ENCODE measurements at regions not wholly inside any gene's neighbourhood (a gene's known extent, or its start where the extent isn't known, plus 50 kb on each side); places are given as distances from the start of the nearest gene placed in this dataset.
"Not testable (repeated sequence)": the region's sequence is repeated elsewhere in the genome, so short reads cannot be mapped to it uniquely, and the experiment has no call there.

GRCh38 chr12:89155826-89156225, 196.5 kb downstream of the DUSP6 start:
- no peak for DNase-seq (ENCODE audit: low read depth in 2 of 2)

GRCh38 chr12:89154743-89155499, 197.4 kb downstream of the DUSP6 start:
- DNase-seq (ENCODE audit: low read depth in 2 of 2) = no peak

GRCh38 chr12:89153341-89153740, 199.0 kb downstream of the DUSP6 start:
- DNase-seq (ENCODE audit: low read depth in 2 of 2) = no peak

- no peak for DNase-seq (ENCODE audit: low read depth in 2 of 2)
Measured at GRCh38 chr12:89151536-89151935, 200.8 kb downstream of the DUSP6 start.

- DNase-seq (ENCODE audit: low read depth in 2 of 2) = not testable (repeated sequence)
Measured at GRCh38 chr12:89150789-89151188, 201.5 kb downstream of the DUSP6 start.

- DNase-seq (ENCODE audit: low read depth in 2 of 2) = no peak
Measured at GRCh38 chr12:89140602-89141238, 211.6 kb downstream of the DUSP6 start.

GRCh38 chr12:89140141-89140540, 212.2 kb downstream of the DUSP6 start:
- no peak for DNase-seq (ENCODE audit: low read depth in 2 of 2)

GRCh38 chr12:89139390-89139789, 212.9 kb downstream of the DUSP6 start:
- no peak for DNase-seq (ENCODE audit: low read depth in 2 of 2)

- DNase-seq (ENCODE audit: low read depth in 2 of 2) = peak in 1 of 2 donors; percentile 2
Measured at GRCh38 chr12:89138048-89138852, 214.1 kb downstream of the DUSP6 start.

- no peak for DNase-seq (ENCODE audit: low read depth in 2 of 2)
Measured at GRCh38 chr12:89135976-89136634, 216.2 kb downstream of the DUSP6 start.

- DNase-seq (ENCODE audit: low read depth in 2 of 2) = no peak
Measured at GRCh38 chr12:89134213-89134770, 218.0 kb downstream of the DUSP6 start.

- no peak for DNase-seq (ENCODE audit: low read depth in 2 of 2)
Measured at GRCh38 chr12:89129167-89129870, 223.0 kb downstream of the DUSP6 start.

GRCh38 chr12:89126712-89127111, 225.6 kb downstream of the DUSP6 start:
- DNase-seq (ENCODE audit: low read depth in 2 of 2) = no peak

GRCh38 chr12:89122852-89123251, 229.4 kb downstream of the DUSP6 start:
- DNase-seq (ENCODE audit: low read depth in 2 of 2) = no peak

GRCh38 chr12:89117448-89118034, 234.8 kb downstream of the DUSP6 start:
- DNase-seq (ENCODE audit: low read depth in 2 of 2) = no peak

GRCh38 chr12:89111964-89112363, 240.3 kb downstream of the DUSP6 start:
- DNase-seq (ENCODE audit: low read depth in 2 of 2) = no peak

- DNase-seq (ENCODE audit: low read depth in 2 of 2) = no peak
Measured at GRCh38 chr12:89108265-89108664, 244.0 kb downstream of the DUSP6 start.

GRCh38 chr12:89106950-89107349, 245.4 kb downstream of the DUSP6 start:
- DNase-seq (ENCODE audit: low read depth in 2 of 2) = no peak

- no peak for DNase-seq (ENCODE audit: low read depth in 2 of 2)
Measured at GRCh38 chr12:89105243-89105642, 247.1 kb downstream of the DUSP6 start.

- no peak for DNase-seq (ENCODE audit: low read depth in 2 of 2)
Measured at GRCh38 chr12:89103831-89104230, 248.5 kb downstream of the DUSP6 start.

- DNase-seq (ENCODE audit: low read depth in 2 of 2) = no peak
Measured at GRCh38 chr12:89101440-89101839, 250.9 kb downstream of the DUSP6 start.

All from stimulated activated CD4-positive, alpha-beta T cell treated with anti-CD3 and anti-CD28 coated beads, Interleukin-4, amount 100 ng/mL, for 48 hours (primary cell).